ENCODE measurements at regions not wholly inside any gene's neighbourhood (a gene's known extent, or its start where the extent isn't known, plus 50 kb on each side); places are given as distances from the start of the nearest gene placed in this dataset.

GRCh38 chr2:134178138-134178877 is 75.6 kb upstream of the MGAT5 start:
- POLR2A ChIA-PET, result no interaction called here
- peaks cover 4% of the 10 kb centered on the region; the same call in 1 of the 2 replicates for H4K20me1 ChIP-seq (ENCODE audit: control insufficient read depth, insufficient read depth)
- TF ChIP-seq SMAD1 (IDR thresholded peaks at IDR 0.05; ENCODE audit: low read depth, partially characterized antibody), result no peak
- peak; percentile 75 for TF ChIP-seq SIX5 (IDR thresholded peaks at IDR 0.05; ENCODE audit: low read depth, low read length, severe bottlenecking)
- no peak for TF ChIP-seq ZNF687 (IDR thresholded peaks at IDR 0.05)
- TF ChIP-seq YBX1 (IDR thresholded peaks at IDR 0.05), result no peak
- TF ChIP-seq SUZ12 (IDR thresholded peaks at IDR 0.05; ENCODE audit: unreplicated experiment), result no peak
- TF ChIP-seq SMC3 (IDR thresholded peaks at IDR 0.05; ENCODE audit: borderline replicate concordance, low read length), result no peak
- no peak for TF ChIP-seq MXI1 (IDR thresholded peaks at IDR 0.05; ENCODE audit: low read depth, low read length)
- TF ChIP-seq CEBPZ (IDR thresholded peaks at IDR 0.05; ENCODE audit: low read depth, low read length), result no peak
- peak; percentile 8; the same call in 1 of the 2 replicates for TF ChIP-seq RUNX3 (IDR thresholded peaks at IDR 0.05; ENCODE audit: low read length)
- TF ChIP-seq CHD4 (IDR thresholded peaks at IDR 0.05), result no peak
- TF ChIP-seq ATF2 (IDR thresholded peaks at IDR 0.05; ENCODE audit: low read length), result no peak
- no peak for TF ChIP-seq ASH2L (IDR thresholded peaks at IDR 0.05; ENCODE audit: borderline replicate concordance, low read depth)
- no peak for TF ChIP-seq IKZF2 (IDR thresholded peaks at IDR 0.05)
- no peak for TF ChIP-seq MLLT1 (IDR thresholded peaks at IDR 0.05)

More at GRCh38 chr2:134178138-134178877, 75.6 kb upstream of the MGAT5 start:
- in situ Hi-C loops (cut with MboI) (no loop called here), intact Hi-C loops (cut with micrococcal nuclease; ENCODE audit: unreplicated experiment) (no loop called here)
- H3K4me1 ChIP-seq (ENCODE audit: control insufficient read depth, insufficient read depth, low read length), result peaks cover 31% of the 10 kb centered on the region
- WGBS (ENCODE audit: insufficient coverage, insufficient replicate concordance, low lambda C conversion rate, missing lambda C conversion rate), result 100% methylated on average over 3 of the region's 3 CpGs
- H3K36me3 ChIP-seq (ENCODE audit: control insufficient read depth in 2 of 2, insufficient read depth in 2 of 2, low read length in 1 of 2), result peaks cover 4 to 5% of the 10 kb centered on the region in 2 experiments; a peak in 3 of 4 replicates
- no peak for DNase-seq (ENCODE audit: low read depth, low spot score)
- no peaks in the 10 kb centered on the region for H3K27me3 ChIP-seq (replicated peaks in 1 of 2; ENCODE audit: control insufficient read depth in 2 of 2, insufficient read depth in 2 of 2, low read length in 1 of 2)
- no peak overlapping the region for H3K27ac ChIP-seq (ENCODE audit: control insufficient read depth, insufficient read depth)
- H2AFZ ChIP-seq (ENCODE audit: control insufficient read depth, low read depth, low read length), result no peak overlapping the region
- CTCF ChIA-PET, result no interaction called here
- no peaks in the 10 kb centered on the region for H3K9me3 ChIP-seq (replicated peaks; ENCODE audit: control insufficient read depth, insufficient read depth, low read length)
- peak overlapping the region; percentile 41; the same call in 1 of the 2 replicates for H3K4me2 ChIP-seq (ENCODE audit: control insufficient read depth, insufficient read depth)
- H3K4me3 ChIP-seq, result no peak overlapping the region
- SMC1A ChIA-PET (ENCODE audit: uncharacterized antibody, unreplicated experiment), result interaction anchor here (0.9 kb wide), 1 partner anchor 28 kb away, joined by 3 read pairs; no protein-coding TSS in a partner anchor
- ATAC-seq, result peak; percentile 63
- RAD21 ChIA-PET (ENCODE audit: unreplicated experiment), result interaction anchor here (1.2 kb wide), 1 partner anchor 32 kb away, joined by 3 read pairs; no protein-coding TSS in a partner anchor
- BruUV-seq (replicated peaks), result no TSS peak
- no peak for FAIRE-seq
- H3K9ac ChIP-seq (ENCODE audit: control insufficient read depth, insufficient read depth, low read length), result no peak overlapping the region
- H3K79me2 ChIP-seq (ENCODE audit: control insufficient read depth, insufficient read depth, low read length), result peaks cover 85% of the 10 kb centered on the region

Data from GM12878 (cell line).